ENCODE measurements at regions not wholly inside any gene's neighbourhood (a gene's known extent, or its start where the extent isn't known, plus 50 kb on each side); places are given as distances from the start of the nearest gene placed in this dataset.

GRCh38 chr4:112800001-112800400 lies 163.1 kb downstream of the LARP7 start:
- CTCF ChIA-PET = no interaction called here
- Mint-ChIP-seq H3K27ac (no peak overlapping the region), H3K9me3 (ENCODE audit: low read depth) (no peaks in the 10 kb centered on the region)

DNA sequence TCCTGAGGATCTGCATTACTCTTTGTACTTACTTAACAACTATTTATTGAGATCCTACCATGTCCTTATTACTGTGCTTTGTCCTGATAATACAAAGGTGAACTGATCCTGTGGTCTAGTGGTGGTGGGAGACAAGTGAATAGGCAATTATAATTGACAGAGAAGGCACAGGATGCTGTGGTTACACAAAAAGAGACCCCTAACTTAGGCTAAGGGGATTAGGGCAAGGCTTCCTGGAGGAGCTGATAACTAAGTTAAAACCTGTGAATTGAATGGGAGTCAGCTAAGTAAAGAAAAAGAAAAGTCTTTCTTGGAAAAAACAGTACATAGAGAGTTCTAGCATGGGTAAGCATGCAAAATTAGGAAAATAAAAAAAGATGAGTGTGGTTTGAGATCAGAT lies 164.4 kb downstream of the LARP7 start:
- Mint-ChIP-seq H3K9me3 (ENCODE audit: low read depth) (no peaks in the 10 kb centered on the region), H3K36me3 (no peaks in the 10 kb centered on the region), H3K27ac (no peak overlapping the region), H3K27me3 (peaks cover 15% of the 10 kb centered on the region), H3K4me1 (no peaks in the 10 kb centered on the region), H3K4me3 (no peak overlapping the region)
- CTCF ChIA-PET = no interaction called here
- no peak for DNase-seq
- no peak for ATAC-seq

More at GRCh38 chr4:112800001-112800400, 163.1 kb downstream of the LARP7 start:
- ATAC-seq (no peak), DNase-seq (no peak)
- Mint-ChIP-seq H3K36me3 (no peaks in the 10 kb centered on the region), H3K4me3 (no peak overlapping the region), H3K27me3 (peaks cover 19% of the 10 kb centered on the region), H3K4me1 (no peaks in the 10 kb centered on the region)

- Mint-ChIP-seq H3K36me3 (no peaks in the 10 kb centered on the region), H3K27me3 (peaks cover 13% of the 10 kb centered on the region), H3K4me1 (no peaks in the 10 kb centered on the region), H3K9me3 (ENCODE audit: low read depth) (no peaks in the 10 kb centered on the region), H3K4me3 (no peak overlapping the region), H3K27ac (no peak overlapping the region)
- DNase-seq = no peak
- CTCF ChIA-PET = no interaction called here
- ATAC-seq = no peak
Measured at GRCh38 chr4:112802780-112803179, 165.8 kb downstream of the LARP7 start.

DNA sequence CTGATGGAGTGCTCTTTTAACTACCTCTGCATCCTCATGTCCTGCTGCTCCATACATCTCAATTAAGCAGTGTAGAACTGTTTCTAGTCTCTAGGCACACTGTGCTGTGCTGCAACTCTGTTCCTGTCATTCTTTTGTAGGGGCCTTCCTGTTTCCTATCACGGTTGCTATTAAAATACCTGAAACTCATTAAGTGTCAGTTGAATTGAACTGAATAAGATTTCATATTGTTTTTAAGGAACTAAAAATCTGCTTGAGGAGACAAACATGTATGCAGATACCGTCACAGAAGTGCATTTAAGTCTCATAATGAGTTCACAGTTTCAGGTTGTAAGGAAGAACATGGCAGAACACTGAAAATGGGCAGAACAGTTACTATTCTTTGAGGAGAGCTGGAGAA lies 170.1 kb downstream of the LARP7 start:
- Mint-ChIP-seq H3K36me3 (no peaks in the 10 kb centered on the region), H3K4me3 (no peak overlapping the region), H3K9me3 (ENCODE audit: low read depth) (no peaks in the 10 kb centered on the region), H3K27me3 (peaks cover 6% of the 10 kb centered on the region), H3K27ac (no peak overlapping the region), H3K4me1 (no peaks in the 10 kb centered on the region)
- CTCF ChIA-PET = no interaction called here
- ATAC-seq = no peak
- no peak for DNase-seq

DNA sequence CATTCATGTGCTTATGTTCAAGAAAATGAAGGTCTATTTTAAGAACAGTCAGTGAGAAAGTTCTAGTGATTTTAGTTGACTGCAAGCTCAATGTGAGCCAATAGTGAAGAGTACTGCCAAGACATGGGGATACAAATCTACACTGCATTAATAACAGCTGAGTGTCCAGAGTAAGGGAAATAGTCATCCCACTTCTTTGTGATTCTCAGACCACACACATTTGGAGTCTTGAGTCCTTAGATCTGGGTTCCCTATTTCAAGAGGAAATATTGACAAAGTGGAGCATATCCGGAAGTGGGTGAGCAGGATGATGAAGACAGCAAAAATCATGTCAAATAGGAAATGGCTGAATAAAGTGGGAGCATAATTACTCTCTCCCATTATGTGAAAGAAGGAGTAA lies 171.1 kb downstream of the LARP7 start:
- Mint-ChIP-seq H3K27me3 (peaks cover 4% of the 10 kb centered on the region), H3K9me3 (ENCODE audit: low read depth) (no peaks in the 10 kb centered on the region), H3K27ac (no peak overlapping the region), H3K4me1 (no peaks in the 10 kb centered on the region), H3K4me3 (no peak overlapping the region), H3K36me3 (no peaks in the 10 kb centered on the region)
- ATAC-seq = no peak
- CTCF ChIA-PET = no interaction called here
- no peak for DNase-seq

DNA sequence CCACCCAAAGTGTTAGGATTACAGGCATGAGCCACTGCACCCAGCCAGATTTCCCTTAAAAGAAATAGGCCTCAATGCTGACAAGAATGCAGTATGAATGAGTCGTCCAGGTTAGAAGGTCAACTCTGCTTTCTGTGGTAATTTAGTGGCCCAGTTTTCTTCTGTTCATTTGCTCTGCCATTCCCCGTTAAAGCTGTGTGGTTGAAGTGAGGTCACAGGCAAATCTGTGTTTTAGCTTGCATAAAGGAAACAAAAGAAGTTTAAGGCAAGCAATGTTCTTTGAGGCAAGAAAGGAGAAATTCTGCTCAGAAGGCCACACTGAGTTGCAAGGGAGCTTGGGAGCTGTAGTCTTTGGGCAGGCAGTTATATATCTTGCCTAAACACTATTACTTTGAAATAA lies 176.8 kb downstream of the LARP7 start:
- H3K27me3 Mint-ChIP-seq = peaks cover 9% of the 10 kb centered on the region
- H3K36me3 Mint-ChIP-seq = no peaks in the 10 kb centered on the region
- H3K4me1 Mint-ChIP-seq = peaks cover 12% of the 10 kb centered on the region
- ATAC-seq (no peak), DNase-seq (no peak)
- H3K9me3 Mint-ChIP-seq (ENCODE audit: low read depth) = no peaks in the 10 kb centered on the region
- CTCF ChIA-PET = no interaction called here
- H3K27ac Mint-ChIP-seq = no peak overlapping the region
- no peak overlapping the region for H3K4me3 Mint-ChIP-seq

- Mint-ChIP-seq H3K27me3 (peaks cover 20% of the 10 kb centered on the region), H3K4me1 (peaks cover 16% of the 10 kb centered on the region), H3K27ac (peak overlapping the region; percentile 65), H3K4me3 (peak overlapping the region; percentile 73), H3K36me3 (no peaks in the 10 kb centered on the region), H3K9me3 (ENCODE audit: low read depth) (no peaks in the 10 kb centered on the region)
- DNase-seq = peak; percentile 77
- CTCF ChIA-PET = interaction anchor here (1.8 kb wide), 1 partner anchor 134 kb away, joined by 4 read pairs; no protein-coding TSS in a partner anchor
- ATAC-seq = peak; percentile 95
Measured at GRCh38 chr4:112817933-112818593, 181.1 kb downstream of the LARP7 start.

DNA sequence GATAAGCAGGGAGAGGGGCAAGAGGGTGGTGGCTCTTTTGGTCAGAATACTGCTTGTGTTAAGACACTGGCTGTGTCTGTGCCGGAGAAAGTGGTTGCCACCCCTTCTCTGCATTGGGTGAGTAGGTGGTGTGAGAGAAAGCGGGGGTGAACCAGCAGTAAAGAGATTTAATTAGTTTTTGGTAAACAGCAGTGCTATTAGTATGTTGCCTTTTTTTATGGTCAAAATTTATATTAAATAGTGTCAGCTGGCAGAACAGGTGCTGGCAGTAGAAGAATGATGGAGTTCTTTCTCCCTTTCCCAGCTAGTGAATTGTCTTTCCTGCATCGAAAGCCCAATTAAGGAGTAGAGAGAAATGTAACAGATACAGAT lies 181.6 kb downstream of the LARP7 start:
- Mint-ChIP-seq H3K4me3 (peak overlapping the region; percentile 73), H3K27me3 (peaks cover 20% of the 10 kb centered on the region), H3K4me1 (peaks cover 16% of the 10 kb centered on the region), H3K9me3 (ENCODE audit: low read depth) (no peaks in the 10 kb centered on the region), H3K36me3 (no peaks in the 10 kb centered on the region), H3K27ac (peak overlapping the region; percentile 65)
- DNase-seq (no peak), ATAC-seq (peak; percentile 10)
- CTCF ChIA-PET = no interaction called here

DNA sequence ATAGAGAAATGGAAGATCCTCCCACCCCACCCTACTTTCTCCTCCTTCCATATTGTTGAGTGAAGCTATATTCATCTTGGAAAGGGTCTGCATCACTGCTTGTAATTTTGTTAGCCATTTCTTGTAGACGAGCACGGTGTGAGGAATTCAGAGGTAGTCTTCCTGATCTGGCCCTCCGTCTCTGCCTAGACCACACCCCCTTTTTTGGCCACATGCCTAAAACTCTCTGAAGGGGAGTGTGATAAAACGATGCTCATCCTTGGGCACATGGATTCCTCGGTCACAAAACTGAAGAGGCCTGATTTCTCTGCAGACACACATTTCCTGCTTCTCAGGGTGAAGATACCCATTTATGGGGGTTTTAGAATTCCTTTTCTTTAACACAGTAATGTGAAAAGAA lies 182.8 kb downstream of the LARP7 start:
- ATAC-seq (no peak), DNase-seq (no peak)
- no peaks in the 10 kb centered on the region for H3K9me3 Mint-ChIP-seq (ENCODE audit: low read depth)
- H3K4me1 Mint-ChIP-seq = peaks cover 16% of the 10 kb centered on the region
- H3K4me3 Mint-ChIP-seq = no peak overlapping the region
- CTCF ChIA-PET = no interaction called here
- no peak overlapping the region for H3K27ac Mint-ChIP-seq
- H3K27me3 Mint-ChIP-seq = peaks cover 20% of the 10 kb centered on the region
- no peaks in the 10 kb centered on the region for H3K36me3 Mint-ChIP-seq

GRCh38 chr4:112823156-112823555 lies 186.2 kb downstream of the LARP7 start:
- ATAC-seq (no peak), DNase-seq (no peak)
- CTCF ChIA-PET = no interaction called here
- H3K27me3 Mint-ChIP-seq = peaks cover 22% of the 10 kb centered on the region
- no peaks in the 10 kb centered on the region for H3K9me3 Mint-ChIP-seq (ENCODE audit: low read depth)
- H3K4me1 Mint-ChIP-seq = peaks cover 10% of the 10 kb centered on the region
- H3K27ac Mint-ChIP-seq = no peak overlapping the region
- no peak overlapping the region for H3K4me3 Mint-ChIP-seq
- H3K36me3 Mint-ChIP-seq = no peaks in the 10 kb centered on the region

- CTCF ChIA-PET = no interaction called here
- ATAC-seq (no peak), DNase-seq (no peak)
- no peak overlapping the region for H3K4me3 Mint-ChIP-seq
- no peaks in the 10 kb centered on the region for H3K36me3 Mint-ChIP-seq
- peaks cover 17% of the 10 kb centered on the region for H3K27me3 Mint-ChIP-seq
- H3K27ac Mint-ChIP-seq = no peak overlapping the region
- H3K9me3 Mint-ChIP-seq (ENCODE audit: low read depth) = no peaks in the 10 kb centered on the region
- H3K4me1 Mint-ChIP-seq = peaks cover 6% of the 10 kb centered on the region
Measured at GRCh38 chr4:112823606-112824005, 186.7 kb downstream of the LARP7 start.

- Mint-ChIP-seq H3K4me3 (no peak overlapping the region), H3K9me3 (ENCODE audit: low read depth) (no peaks in the 10 kb centered on the region), H3K27me3 (peaks cover 2% of the 10 kb centered on the region), H3K27ac (no peak overlapping the region), H3K36me3 (no peaks in the 10 kb centered on the region), H3K4me1 (no peaks in the 10 kb centered on the region)
- CTCF ChIA-PET = no interaction called here
- no peak for DNase-seq
- no peak for ATAC-seq
Measured at GRCh38 chr4:112830753-112831386, 193.9 kb downstream of the LARP7 start.

- CTCF ChIA-PET = no interaction called here
- peaks cover 2% of the 10 kb centered on the region for H3K9me3 Mint-ChIP-seq (ENCODE audit: low read depth)
- DNase-seq (no peak), ATAC-seq (no peak)
- H3K36me3 Mint-ChIP-seq = peaks cover 1% of the 10 kb centered on the region
- no peak overlapping the region for H3K4me3 Mint-ChIP-seq
- no peak overlapping the region for H3K27ac Mint-ChIP-seq
- no peaks in the 10 kb centered on the region for H3K4me1 Mint-ChIP-seq
- peaks cover 5% of the 10 kb centered on the region for H3K27me3 Mint-ChIP-seq
Measured at GRCh38 chr4:112832493-112832892, 195.6 kb downstream of the LARP7 start.

- peaks cover 1% of the 10 kb centered on the region for H3K36me3 Mint-ChIP-seq
- no peak for DNase-seq
- ATAC-seq = no peak
- H3K9me3 Mint-ChIP-seq (ENCODE audit: low read depth) = peaks cover 2% of the 10 kb centered on the region
- no peaks in the 10 kb centered on the region for H3K4me1 Mint-ChIP-seq
- no peak overlapping the region for H3K4me3 Mint-ChIP-seq
- CTCF ChIA-PET = no interaction called here
- no peak overlapping the region for H3K27ac Mint-ChIP-seq
- peaks cover 10% of the 10 kb centered on the region for H3K27me3 Mint-ChIP-seq
Measured at GRCh38 chr4:112836895-112837294, 200.0 kb downstream of the LARP7 start.
